ENCODE measurements at regions not wholly inside any gene's neighbourhood (a gene's known extent, or its start where the extent isn't known, plus 50 kb on each side); places are given as distances from the start of the nearest gene placed in this dataset.
A peak's percentile ranks its signal among the peaks of the same experiment; 100 is the strongest.
"Not testable (repeated sequence)": the region's sequence is repeated elsewhere in the genome, so short reads cannot be mapped to it uniquely, and the experiment has no call there.

DNA sequence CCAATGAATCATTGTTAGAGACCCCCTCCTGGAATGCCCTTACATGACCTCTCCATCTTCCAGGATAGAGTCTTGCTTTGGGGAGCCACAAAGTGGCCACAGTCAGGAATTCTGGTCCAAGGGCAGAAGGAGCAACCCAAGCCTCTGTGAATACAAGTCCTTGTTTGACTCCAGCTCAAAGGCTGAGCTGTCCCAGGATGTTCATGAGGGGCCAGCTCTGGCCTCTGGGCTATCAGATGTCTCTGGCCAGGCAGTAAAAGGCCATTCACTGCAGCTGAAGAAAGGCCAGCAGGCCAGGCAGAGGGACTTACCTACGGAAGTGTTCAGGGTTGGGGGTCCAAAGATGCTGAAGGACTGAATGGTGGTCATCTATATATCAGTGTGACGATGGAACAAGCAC, 98.3 kb upstream of the IPO9 start:
- DNase-seq: no peak

- no peak for DNase-seq
These were observed 97.8 kb upstream of the IPO9 start for GRCh38 chr1:201731142-201731541.

DNA sequence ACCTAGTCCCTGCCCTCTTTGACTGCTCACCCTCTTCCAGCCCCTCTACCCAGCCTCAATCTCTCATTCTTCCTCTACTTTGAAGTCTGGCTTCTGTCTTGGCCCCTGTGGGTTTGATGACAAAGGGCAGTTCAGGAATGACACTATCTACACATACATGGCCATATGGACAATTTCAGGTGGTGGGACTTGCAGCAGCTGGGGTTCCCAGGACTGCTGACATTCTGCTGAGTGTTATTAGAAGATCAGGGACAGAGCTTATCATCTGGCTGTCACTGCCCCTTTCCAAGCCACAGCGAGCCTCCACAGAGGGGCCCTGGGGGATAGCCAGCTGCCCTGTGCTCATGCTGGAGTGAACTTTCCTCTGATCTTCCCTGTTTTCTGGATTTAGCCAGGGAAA, 97.4 kb upstream of the IPO9 start:
- DNase-seq: no peak

GRCh38 chr1:201732351-201732750, 96.6 kb upstream of the IPO9 start:
- DNase-seq: no peak

- DNase-seq: not testable (repeated sequence)
These were observed 94.7 kb upstream of the IPO9 start for GRCh38 chr1:201734221-201734620.

DNA sequence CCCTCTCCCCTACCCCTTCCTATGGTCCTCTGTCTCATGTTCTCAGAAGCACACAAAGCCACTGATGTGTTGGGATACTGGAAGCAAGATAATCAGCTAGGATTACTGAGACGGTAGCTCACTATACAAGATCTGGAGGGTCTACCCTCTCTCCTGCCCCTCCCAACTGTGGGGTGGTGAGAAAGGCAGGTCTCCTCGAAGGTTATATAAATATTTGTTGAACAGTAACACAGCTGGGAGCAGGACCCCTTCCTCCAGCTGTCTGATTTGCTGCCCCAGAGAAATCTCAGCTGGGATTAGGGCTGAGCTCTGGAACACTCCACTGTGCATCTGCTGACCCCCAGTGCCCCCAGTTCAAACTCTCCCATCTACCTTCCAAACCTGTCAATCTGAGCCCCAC, 94.2 kb upstream of the IPO9 start:
- no peak for DNase-seq

DNA sequence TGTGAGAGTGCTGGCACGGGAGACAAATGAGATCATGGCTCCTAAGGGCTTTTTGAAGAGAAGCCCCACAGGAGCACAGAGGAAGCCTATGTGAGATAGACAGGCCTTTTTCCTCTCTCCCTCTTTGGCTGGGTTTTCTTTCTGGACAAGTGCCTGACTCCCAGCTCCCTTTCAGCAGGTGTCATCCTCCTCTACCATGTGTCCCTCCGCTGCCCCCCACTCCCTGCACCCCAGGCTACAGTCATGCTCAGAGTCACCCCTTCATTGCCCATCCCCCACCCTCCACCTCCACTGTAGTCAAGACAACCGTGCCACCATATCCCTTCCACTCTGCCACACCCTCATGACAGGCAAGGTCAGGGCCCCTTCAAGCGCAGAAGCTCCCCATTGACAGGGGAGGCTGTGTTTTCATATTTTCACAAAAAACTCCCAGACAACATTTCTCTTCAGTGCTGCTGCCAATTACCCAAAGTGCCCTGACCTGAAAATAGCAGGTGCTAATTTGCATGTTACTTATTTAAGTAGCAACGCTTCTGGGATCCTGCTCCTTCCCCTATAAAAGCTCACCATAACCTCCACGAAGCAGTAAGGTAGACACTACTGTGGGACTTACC, 92.1 kb upstream of the IPO9 start:
- no peak for DNase-seq

DNA sequence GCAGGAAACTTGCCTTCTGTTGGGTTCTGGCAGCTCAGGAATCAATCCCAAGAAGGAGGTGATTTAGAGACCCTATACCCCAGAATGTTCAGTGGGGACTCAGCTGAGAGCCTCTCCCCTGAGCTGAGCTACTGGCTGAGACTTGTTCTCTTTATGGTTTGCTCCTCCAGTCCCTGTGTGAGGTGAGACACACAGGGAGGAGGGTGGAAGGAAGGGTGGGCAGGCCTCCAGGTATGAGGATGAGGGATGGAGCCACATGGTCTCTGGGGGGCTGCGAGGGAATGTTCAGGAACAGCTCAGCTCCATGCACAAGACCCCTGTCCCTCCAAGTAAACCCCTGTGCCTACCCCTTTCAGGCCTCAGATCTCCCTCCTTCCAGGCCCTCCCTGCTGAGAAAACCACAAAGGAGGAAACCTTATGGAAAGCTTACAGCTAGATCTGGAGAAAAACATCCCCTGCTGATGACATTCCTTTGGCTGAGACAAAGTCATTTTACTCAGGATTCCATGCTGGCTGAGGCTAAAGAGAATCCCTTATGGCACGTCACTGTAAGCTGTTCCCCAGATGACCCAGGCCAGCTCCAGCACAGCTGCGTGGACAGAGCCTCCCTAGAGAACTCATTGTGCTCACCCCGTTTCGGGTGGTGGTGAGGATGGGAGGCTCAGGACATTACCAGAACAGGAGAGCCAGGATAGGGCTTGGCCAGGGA, 91.5 kb upstream of the IPO9 start:
- DNase-seq: no peak

DNA sequence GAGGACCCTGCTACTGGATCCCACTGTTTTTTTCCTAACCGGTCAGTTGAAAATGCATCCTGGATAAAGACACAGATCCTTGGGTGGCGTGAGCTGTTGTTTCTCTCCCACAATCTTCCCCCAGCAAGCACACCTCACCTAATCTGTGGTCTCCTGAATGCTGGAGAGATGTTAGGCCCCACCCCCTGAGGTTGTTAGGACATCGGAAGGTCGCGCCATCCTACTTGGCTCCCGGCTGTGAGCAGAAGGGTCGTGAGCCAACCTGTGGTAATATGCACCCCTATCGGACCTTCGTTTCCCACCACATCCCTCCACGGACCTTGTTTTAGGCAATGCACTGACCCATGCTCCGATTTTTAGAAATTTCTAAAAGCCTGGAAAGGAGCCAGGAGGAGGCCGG, 89.9 kb upstream of the IPO9 start:
- DNase-seq: no peak

GRCh38 chr1:201739492-201740085, 89.4 kb upstream of the IPO9 start:
- peak; percentile 72 for DNase-seq

- DNase-seq: peak; percentile 12
These were observed 88.8 kb upstream of the IPO9 start for GRCh38 chr1:201740086-201740541.

GRCh38 chr1:201740670-201741111, 88.3 kb upstream of the IPO9 start:
- DNase-seq: no peak

DNA sequence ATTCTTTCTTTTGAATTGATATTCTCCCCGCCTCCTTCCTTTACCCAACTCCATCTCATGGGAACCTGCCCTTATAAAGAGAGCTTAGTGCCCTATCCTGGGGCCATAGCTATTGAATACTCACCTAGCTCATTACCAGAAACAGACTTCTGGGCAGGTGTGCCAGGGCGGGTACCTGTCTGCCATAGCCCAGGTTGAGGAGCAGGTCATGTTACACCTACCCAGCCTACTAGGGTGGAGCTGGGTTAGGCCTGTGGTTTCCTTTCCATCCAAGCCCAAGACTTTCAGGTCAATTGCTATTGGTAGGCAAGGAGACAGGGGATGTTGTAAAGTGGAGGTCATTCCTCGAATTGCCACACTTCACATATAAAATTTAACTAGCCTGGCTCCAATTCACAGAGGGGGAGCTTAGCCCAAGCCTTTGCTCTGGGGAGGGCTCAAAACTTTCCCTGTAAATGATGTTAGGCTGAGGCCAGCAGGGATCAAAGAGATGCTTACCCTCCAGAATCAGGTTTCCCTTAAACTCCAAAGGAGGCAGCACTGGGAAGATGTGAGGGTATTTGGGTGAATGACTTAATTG, 87.1 kb upstream of the IPO9 start:
- no peak for DNase-seq

GRCh38 chr1:201742476-201742875, 86.5 kb upstream of the IPO9 start:
- no peak for DNase-seq

- no peak for DNase-seq
These were observed 85.8 kb upstream of the IPO9 start for GRCh38 chr1:201742955-201743805.

- DNase-seq: no peak
These were observed 83.9 kb upstream of the IPO9 start for GRCh38 chr1:201745023-201745422.

- DNase-seq: no peak
These were observed 82.8 kb upstream of the IPO9 start for GRCh38 chr1:201746156-201746555.

DNA sequence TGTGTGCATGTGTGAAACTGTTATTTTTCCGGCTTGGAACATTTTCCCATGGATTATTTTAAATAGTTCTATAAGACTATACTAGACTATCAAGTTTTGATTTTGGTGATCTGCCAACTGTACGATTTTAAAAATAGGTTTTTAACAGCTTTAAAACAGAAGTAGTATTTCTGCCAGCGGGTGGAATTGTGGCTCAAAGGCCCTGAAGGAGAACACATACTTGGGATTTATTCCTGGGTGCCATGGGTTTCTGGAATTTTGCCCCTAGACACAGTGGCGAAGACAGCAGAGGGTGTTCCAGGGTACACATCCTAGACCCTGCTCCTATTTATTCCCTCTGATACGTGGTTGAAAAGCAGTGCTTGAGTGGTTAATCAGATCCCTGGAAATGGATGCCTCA, 81.7 kb upstream of the IPO9 start:
- DNase-seq: no peak

GRCh38 chr1:201748335-201748734, 80.6 kb upstream of the IPO9 start:
- DNase-seq: no peak

DNA sequence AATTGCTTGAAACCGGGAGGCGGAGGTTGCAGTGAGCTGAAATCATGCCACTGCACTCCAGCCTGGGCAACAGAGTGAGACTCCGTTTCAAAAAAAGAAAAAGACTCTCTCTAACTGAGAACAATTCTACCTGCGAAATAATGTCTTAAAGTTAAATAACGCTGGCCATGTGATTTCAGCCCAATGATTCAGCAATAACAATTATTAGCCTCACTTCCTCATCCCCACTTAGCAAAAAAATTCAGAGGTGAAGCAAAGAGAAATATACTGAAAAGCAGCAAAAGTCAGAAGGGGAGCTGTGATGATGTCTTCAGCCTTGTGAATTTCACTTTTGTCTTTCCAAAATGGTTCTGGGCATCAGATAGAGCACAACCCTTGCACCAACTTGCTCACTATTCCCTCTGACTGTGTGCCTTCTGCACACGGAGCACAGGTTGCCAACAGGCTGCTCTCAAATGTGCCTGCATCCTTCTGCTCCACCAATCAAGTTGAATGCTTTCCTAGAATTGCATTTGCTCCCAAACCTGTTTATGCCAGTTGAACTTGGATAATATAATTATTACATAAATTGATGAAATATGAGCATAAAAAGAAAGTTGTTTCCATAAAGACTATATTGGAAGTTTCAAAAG, 79.8 kb upstream of the IPO9 start:
- no peak for DNase-seq

- DNase-seq: no peak
These were observed 78.8 kb upstream of the IPO9 start for GRCh38 chr1:201750120-201750519.

- no peak for DNase-seq
These were observed 78.0 kb upstream of the IPO9 start for GRCh38 chr1:201750934-201751333.

DNA sequence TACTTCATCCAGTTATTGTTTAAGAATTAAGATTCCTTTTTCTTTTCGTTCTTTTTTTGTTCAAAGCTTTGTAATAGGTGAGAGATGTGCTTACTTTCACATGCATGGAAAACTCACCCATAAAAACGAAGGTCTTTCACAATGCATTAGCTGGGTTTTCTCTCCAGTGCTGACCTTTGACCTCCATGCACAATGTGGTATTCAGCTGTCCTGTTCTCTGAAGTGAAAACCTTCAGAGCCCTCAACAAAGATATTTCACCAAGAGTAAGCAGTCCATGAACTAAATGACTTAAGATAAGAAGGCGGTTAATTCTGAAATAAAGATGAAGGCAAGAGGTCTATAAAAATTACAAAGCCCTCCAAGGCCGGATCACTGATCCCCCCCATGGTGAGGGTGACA, 77.1 kb upstream of the IPO9 start:
- DNase-seq: no peak

Data from CD4-positive, alpha-beta T cell treated with Interleukin-17A for 4 hours (primary cell).